HG03108 (cell line): ENCODE measurements at regions not wholly inside any gene's neighbourhood (a gene's known extent, or its start where the extent isn't known, plus 50 kb on each side); places are given as distances from the start of the nearest gene placed in this dataset.
A peak's percentile ranks its signal among the peaks of the same experiment; 100 is the strongest.

Experiments used
- ATAC-seq: cut with Tn5 transposase; IDR thresholded peaks from one replicate; pipeline ENCODE4 v1.9.1; 2021; ENCODE audit warnings: moderate library complexity; ENCODE audit not compliant: unreplicated experiment

DNA sequence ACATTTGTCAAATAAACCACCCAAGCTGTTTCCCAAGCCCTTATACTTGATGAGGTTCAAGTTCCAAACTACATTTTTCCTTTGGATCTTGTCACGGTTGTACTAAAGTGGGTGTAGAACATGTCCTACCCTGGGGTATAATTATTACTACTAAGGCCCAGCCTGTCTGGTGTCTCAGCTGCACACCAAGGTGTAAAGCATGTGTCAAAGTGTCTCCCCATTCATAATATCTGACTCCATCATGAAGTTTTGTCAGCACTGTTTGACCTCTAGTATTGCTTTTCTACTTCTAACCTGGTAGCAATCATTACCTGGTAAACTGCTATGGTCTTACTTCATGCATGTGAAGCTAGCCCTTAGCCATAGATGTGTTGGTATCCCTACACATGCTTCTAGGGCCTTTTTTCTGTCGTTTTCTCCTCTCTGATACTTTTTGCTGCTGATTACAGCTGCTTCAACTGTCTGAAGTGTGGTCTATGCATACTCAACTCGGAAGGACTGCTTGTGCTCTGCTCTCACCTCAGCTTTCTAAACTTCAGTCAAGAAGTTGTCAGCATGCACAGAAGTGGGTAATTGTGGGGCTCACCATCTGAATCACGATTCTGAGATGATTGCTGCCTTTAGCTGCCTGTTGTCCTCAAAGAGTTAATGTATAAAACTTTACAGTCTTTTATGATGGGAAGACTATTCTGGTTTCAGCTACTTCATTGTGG, 445.7 kb upstream of the TRIB2 start:
- peak; percentile 56 for ATAC-seq

DNA sequence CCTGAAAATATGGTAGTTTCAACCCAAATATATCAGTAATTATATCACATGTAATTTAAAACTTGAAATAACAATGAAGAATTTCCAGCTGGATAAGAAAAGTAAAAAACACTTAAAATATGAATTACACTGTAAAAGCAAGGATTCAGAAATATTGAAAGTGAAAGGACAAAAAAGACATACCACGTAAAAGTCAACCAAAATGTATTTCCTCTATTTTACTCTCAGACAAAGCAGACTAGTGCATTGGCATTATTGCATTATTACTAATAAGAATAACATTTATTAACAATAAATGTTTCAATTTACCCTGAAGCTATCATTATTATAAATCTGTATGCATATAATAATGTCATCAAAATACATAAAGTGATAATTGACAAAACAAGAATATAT, 445.1 kb upstream of the TRIB2 start:
- peak; percentile 37 for ATAC-seq

DNA sequence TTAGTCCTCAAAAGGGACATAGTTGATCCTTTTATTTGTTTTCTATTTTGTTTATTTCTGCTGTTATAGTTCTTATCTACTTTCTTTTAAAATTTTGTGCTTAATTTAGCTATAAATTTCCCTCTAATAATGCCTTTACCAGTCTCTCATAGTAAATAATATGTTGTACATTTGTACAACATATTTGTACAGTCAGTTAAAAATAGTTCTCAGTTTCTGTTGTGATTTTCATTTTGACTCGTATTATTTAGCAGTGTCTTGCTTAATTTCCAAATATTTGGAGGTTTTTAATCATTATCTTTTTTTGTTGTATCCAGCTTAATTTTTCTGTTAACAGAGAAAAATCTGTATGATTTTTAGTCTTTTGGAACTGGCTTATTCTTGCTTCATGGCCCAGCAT, 443.6 kb upstream of the TRIB2 start:
- ATAC-seq, result no peak

DNA sequence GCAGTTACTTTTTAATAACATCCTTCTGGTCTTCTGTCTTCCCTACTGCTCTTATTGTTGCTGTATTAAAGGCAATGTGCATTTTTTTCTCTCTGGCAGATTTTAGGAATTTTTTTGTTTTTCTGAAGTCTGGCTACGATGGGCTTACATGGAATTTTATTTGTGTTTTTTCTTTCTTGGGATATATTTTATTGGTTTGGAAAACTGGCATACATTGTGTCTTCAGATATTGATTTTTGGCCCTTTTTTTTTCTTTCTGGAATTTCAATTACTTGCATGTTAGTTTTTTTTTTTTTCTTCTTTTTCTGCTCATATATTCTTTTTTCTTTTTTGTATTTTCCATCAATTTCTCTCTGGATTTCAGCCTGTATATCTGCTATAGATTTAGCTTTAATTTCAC, 442.1 kb upstream of the TRIB2 start:
- ATAC-seq, result no peak

DNA sequence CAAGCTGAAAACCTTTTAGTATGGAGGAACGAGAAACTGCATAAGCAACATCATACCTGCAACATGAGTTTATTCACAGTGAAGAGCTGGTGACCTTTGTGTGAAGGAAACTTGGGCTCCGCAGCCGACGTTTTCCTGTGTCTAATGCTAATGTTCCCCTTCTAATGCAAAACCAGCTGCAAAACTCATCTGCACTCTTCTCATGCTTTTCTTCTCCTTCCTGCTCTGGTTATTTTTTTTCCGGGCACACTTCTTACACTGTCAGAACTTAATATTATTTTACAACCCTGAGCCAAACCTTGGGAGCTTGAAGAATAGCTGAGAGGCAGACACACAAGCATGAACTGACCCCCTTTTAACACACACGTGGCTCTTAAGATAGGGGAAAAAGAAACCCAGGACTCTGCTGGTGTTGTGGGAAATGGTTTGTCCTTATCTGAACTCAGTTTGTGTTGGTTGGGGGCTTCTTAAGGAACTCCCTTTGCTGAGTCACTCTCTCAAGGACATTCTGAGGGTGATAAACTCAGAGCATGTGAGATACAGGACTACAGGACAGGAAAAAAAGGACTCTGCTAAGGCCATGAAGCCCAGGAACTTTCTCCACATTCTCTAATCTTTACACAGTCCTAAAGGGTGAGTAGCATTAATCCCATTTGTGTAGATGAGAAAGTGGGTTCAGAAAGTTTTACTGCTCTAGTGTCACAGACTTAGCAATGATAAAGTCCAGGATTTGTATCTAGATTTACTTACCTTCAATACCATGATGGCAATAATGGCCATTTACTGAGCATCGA, 439.3 kb upstream of the TRIB2 start:
- no peak for ATAC-seq

DNA sequence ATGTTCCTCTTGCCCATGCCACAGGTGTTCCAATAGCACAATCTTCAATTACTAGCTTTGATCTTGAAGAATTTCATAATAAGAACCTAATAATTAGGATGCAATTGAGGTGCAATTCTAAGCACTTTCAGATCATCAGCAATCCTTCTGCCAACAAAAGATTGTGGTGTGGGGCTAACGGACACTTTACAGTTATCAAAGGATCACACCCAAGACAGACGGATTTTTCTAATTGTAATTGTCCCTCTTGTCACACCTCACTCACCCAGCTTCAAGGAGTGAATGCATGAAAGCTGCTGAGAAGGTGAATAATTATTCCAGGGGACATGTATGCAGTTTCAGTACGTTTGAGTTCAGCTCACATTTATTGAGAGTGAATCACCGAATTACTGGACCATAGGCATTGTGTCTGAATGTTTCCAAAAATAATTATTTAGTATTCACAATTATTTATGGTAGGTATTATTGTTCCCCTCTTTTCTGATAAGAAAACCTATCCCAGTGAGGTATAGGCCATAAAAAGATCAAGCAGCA, 438.5 kb upstream of the TRIB2 start:
- ATAC-seq, result no peak

DNA sequence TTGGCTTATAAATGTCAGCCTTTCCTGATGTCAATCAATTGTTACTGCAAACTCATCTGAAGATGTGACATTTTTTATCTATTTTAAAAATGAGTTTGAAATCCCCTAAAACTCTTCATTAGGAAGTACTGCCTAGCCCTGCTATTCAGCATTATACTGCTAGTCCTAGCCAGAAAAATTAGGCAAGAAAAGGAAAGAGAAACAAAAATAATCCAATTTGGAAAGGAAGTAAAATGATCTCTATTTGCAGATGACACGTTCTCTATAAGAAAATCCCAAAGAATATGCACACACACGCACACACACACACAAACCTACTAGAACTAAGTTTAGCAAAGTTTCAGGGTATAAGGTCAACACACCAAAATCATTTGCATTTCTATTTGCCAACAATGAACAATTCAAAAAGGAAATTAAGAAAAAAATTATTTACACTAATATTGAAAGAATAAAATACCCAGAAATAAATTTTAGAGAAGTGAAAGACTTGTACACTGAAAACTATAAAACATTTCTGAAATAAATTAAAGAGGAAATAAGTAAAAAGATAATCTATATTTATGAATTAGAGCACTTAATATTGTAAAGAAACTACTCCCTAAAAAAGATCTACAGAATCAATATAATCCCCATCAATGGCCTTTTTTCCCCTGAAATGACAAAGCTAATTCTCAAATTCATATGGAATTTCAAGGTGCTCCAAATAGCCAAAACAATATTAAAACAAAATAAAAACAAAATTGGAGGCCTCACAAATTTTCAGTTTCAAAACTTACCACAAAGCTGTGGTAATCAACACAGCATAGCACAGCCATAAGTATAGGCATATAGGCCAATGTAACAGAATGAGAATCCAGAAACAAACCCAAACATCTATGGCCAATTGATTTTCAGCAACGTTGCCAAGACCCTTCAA, 433.7 kb upstream of the TRIB2 start:
- ATAC-seq, result peak; percentile 61

DNA sequence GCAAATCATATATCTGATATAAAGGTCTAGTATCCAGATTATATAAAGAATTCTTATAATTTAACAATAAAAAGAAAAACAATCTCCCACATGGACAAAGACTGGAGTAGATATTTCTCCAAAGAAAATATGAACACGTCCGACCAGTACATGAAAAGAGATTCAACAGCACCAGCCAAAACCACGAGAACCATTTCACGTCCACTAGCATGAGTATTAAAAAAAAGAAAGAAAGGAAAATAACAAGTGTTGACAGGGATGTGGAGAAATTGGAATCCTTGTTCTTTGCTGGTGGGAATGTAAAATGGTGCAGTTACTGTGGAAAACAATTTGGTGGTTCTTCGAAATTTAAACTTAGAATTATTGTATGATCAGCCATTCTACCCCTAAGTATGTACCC, 432.7 kb upstream of the TRIB2 start:
- ATAC-seq, result no peak

DNA sequence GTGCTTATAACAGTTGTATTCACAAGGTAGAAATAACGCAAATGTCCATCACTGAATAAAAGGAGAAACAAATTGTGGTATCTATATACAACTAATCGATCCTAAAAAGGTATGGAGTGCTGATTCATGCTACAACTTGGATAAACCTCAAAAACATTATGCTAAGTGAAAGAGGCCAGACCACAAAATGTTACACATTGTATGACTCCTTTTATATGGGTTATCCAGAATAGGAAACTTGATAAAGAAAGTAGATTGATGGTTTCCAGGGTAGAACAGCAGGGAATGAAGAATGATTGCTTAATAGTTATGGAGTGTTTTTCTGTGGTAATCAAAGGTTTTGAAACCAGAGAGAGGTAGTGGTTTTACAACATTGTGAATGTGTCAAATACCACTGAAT, 432.2 kb upstream of the TRIB2 start:
- ATAC-seq, result no peak

DNA sequence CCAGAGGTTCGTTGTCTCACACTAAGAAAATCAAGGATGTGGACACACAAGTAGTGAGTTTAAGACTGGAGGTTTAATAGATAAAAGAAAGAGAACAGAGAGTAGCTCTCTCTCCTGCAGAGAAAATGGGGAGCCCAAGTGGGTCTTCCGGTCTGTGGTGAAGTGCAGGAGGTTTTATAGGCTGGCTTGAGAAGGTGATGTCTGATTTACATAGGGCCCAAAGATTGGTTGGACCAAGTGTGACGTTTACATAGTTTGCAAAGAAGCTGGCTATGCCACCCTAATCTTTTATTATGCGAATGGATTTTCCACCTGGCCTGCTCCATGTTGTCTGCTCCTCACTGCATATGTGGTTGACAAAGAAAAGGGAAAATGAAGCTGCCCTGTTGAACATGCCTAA, 430.4 kb upstream of the TRIB2 start:
- ATAC-seq, result no peak

DNA sequence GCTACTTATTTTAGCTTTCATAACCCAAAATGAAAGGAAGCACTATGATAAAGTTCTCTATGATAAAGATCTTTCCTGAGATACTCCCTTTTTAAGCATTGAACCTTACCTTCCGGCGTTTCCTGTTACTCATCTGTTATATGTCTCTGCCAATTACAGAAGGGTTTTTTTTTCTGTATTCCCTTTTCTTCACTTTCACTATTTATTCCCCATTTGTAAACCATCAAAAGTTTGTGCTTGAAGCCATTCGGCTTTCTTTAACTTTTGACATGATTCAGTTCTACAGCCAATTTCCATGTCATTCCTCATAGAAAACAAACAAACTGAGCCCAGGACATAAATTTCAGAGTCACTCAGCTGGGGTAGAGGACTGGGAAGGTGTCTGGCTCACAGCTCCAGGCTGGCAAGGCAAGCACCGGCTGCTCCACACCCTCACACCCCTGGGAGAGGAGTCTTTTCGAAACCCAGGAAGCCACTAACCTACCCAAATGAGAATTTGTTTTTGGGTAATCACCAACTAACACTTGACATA, 429.4 kb upstream of the TRIB2 start:
- no peak for ATAC-seq

DNA sequence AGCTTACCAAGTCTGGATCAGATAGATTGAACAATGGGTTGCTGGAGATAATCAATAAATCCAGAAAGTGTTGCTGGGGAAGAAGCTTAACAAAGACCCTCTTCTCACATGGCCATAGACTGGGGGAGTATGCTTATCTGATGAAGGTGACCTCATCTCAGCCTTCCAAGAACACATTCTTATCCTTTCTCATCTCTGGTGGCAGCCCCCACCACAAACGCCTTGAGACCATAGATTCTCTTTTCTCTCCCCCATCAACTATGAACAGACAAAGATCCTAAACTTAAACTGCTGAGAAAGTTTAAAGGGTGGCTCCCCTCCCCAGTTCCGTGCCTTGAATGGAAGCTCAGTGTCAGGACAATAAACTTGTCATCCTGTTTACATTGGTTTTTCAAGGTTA, 428.7 kb upstream of the TRIB2 start:
- ATAC-seq, result no peak

DNA sequence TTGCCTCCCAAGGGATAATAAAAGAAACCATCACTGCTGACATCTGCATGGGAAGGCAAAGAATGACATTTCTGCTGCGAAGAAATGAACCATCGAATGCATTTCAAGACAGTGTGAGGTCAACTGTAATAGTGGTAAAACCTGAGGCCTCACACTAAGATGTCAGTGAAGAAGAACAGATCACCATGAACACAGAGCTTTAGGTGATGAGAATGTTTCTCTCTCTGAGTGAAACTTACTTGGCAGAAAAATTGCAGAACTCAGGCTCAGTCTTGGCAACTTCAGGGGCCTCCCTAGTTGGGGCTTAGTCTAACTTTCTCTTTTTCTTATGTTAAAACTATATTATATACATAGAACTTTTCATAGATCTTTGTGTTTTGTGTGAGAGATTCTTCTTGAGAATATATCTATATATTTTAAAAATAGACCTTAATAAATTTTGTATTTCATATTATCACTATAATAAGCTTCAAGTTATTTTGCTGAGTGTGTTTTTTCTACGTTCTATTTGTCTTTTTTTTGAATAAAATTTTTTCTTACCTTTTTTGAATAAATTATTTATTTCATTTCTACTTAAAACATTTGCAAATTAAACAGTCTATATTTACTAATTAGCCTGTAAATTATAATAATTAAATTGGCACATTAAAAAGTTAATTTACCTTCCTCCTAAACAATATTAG, 427.5 kb upstream of the TRIB2 start:
- ATAC-seq, result no peak

DNA sequence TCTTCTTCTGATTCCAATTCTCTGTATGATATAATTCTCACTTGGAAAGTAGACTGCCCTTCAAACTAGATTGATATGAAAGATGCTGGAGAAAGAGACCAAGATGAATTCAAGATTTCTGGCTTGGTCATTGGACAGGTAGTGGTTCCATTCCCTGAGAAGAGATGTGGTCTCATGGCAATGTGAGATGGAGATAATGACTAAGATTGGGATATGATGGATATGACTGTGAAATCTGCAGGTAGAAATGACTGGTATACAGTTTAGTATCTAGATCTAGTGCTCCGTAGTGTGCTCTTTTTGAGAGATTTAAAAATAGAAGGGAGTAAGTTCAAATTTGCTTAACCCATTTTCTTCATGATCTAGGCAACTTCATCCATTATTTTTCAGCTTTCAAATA, 425.4 kb upstream of the TRIB2 start:
- no peak for ATAC-seq

DNA sequence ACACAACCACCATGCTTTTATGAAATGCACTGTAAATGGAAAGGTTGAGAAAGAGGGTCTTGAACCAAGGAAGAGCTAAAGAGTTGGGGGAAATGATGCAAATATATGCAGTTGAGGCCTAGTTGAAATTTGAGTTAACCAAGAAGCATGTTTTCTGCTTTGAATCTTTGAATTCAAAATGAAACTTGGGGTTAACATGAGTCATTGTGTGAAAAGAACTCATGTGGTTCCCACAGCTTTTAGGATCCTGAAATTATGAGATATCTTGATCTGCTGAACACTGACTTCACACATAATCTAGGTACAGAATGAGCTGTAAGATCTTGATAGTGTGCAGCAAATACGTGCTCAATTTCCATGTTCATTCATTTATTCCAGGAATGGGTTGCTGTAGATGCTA, 422.9 kb upstream of the TRIB2 start:
- ATAC-seq, result peak; percentile 99

DNA sequence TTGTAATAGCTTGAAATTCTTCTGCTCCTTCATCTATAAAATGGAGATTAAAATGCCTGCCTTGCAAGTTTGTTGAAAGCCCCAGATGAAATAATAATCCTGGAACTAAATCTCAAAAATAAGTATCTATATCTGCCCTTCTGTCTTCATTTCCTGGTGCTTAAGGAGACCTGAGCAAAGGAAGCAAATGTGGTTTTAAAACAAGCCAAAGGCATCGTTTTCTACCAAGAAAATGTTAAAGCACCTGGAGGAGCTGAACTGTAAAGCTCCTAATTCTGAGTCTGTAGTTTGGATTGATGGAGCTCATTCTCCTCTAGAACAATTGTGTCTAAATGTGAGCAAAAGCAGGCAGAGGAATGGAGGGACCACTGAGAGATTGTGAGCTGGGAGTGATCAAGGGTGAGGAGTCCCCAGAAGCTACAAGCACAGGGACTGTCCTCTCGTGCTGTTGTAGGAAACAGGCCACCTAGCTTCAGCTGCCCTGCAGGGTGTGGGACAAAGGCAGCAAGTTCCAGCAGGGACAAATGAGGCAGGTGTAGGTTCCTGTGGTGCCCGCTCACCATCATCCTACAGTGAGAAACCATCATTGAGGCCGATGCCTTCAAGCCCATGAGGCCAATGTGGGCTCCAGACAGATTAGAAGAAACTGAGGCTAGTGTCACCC, 420.7 kb upstream of the TRIB2 start:
- ATAC-seq, result no peak

DNA sequence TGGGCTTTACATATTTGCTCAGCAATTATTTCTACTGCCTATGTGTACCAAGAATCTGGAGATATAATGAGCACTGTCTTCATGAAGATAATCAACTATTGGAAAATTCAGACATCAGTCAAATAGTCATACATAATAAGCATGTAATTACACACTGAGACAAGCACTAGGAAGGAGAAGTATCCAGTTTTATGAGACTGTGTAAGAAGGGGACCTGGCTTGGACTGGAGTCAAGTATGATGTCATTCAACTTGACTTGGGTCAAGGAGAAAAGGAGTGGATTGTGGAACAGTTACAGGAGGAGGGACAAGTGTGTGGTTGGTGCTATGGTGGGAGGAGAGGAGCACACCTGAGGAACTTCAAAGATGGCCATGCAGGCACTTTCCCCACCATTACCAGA, 419.8 kb upstream of the TRIB2 start:
- ATAC-seq, result no peak

DNA sequence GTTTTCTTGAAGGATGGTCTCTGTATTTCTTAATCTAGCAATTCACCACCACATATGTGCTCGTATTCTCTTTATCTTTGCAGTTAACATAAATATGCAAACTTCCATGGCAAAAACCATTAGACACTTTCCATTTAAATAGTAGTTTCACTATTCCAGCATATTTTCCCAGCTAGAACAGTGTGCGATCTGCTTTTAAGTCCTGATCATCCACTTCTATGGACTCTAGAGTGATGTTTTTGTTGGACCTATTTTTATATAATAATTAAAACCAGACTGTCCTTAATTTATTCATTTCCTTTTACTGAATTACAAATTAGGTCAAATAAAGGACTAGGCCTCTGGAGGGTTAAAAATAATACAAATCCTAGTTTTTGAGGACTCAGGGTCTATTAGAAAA, 418.4 kb upstream of the TRIB2 start:
- no peak for ATAC-seq

DNA sequence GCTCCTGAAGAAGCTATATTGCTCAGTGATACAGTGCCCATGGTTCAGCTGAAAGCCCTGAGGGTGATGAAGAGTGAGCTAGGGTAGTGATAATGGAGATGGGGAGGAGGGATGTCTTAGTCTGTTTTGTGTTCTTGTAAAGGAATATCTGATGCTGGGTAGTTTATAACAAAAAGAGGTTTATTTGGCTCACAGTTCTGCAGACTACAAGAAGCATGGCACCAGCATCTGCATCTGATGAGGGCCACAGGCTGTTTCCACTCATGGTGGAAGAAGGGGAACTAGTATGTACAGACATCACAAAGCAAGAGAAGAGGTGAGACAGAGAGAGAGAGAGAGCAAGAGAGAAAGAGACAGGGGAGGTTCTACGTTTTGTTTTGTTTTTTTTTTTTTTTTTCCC, 417.3 kb upstream of the TRIB2 start:
- no peak for ATAC-seq

DNA sequence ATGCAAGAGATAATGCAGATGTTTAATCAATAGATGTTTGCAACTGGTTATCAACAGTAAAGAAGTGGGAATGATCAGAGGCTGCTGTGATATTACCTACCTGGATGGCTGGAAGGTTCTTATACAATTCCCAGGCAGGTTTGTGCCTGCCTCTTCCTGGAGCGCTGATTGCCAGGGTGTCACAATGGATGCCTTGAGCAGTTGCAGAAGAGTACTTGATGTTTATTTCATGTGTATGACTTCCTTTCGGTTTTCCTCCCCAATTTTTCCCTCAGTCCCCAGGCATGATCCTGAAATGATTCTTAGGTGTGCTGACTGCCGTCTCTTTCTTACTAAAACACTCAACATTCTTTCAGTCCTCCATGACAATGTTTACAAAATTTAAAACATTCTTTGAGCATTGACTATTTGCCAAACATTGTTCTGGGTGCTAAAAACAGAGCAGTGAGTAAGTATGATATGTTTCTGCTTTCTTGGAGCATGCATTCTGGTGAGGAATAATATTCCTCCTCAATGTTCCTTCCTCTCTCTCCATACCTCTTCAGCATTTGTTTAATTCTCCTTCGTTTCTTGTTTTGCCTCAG, 416.6 kb upstream of the TRIB2 start:
- ATAC-seq, result no peak
